KMS-11 (cell line): ENCODE measurements at regions not wholly inside any gene's neighbourhood (a gene's known extent, or its start where the extent isn't known, plus 50 kb on each side); places are given as distances from the start of the nearest gene placed in this dataset.

Experiments
- H2AFZ ChIP-seq: fragments of 200-600 bp; sonication (generic); 2 replicates; pipeline ENCODE4 v1.6.1; 2016; ENCODE audit warnings: antibody characterized with exemption, mixed run types, low read depth
- H3K27ac ChIP-seq: fragments of 200-600 bp; sonication (generic); 2 replicates; pipeline ENCODE4 v1.6.1; 2016; ENCODE audit warnings: mild to moderate bottlenecking, mixed run types
- H3K27me3 ChIP-seq: fragments of 200-600 bp; sonication (generic); 2 replicates; pipeline ENCODE4 v1.6.1; 2017; ENCODE audit warnings: mild to moderate bottlenecking, low read depth, mixed run types, moderate library complexity; ENCODE audit not compliant: insufficient read depth
- H3K36me3 ChIP-seq: fragments of 200-600 bp; sonication (generic); 2 replicates; pipeline ENCODE4 v1.6.1; 2017; ENCODE audit warnings: mild to moderate bottlenecking, mixed run types; ENCODE audit not compliant: insufficient read depth
- H3K4me1 ChIP-seq: fragments of 200-600 bp; sonication (generic); 2 replicates; pipeline ENCODE4 v1.6.1; 2016; ENCODE audit warnings: mild to moderate bottlenecking, low read depth, mixed run types; ENCODE audit not compliant: poor library complexity, severe bottlenecking
- H3K4me2 ChIP-seq: fragments of 200-600 bp; sonication (generic); 2 replicates; pipeline ENCODE4 v1.7.0; 2016; ENCODE audit warnings: mild to moderate bottlenecking, mixed run types
- H3K4me3 ChIP-seq: fragments of 200-600 bp; sonication (generic); IDR thresholded peaks from 2 replicates; pipeline ENCODE4 v1.6.1; 2017; ENCODE audit warnings: low read depth, low read length, mixed read lengths; ENCODE audit not compliant: insufficient read depth
- H3K79me2 ChIP-seq: fragments of 200-600 bp; sonication (generic); 2 replicates; pipeline ENCODE4 v1.6.1; 2016; ENCODE audit warnings: low read depth, mixed run types; ENCODE audit not compliant: insufficient read depth
- H3K9ac ChIP-seq: fragments of 200-600 bp; sonication (generic); 2 replicates; pipeline ENCODE4 v1.6.1; 2016; ENCODE audit warnings: mild to moderate bottlenecking, mixed run types
- H4K20me1 ChIP-seq: fragments of 200-600 bp; sonication (generic); 2 replicates; pipeline ENCODE4 v1.6.1; 2016; ENCODE audit warnings: mild to moderate bottlenecking, mixed run types; ENCODE audit not compliant: insufficient read depth
- TF ChIP-seq, protein P1 (sequence below): fragments of 200-600 bp; sonication (generic); conservative IDR thresholded peaks from 2 replicates; pipeline ENCODE4 v1.6.1; 2017; ENCODE audit warnings: low read depth, mild to moderate bottlenecking, antibody characterized with exemption, low read length, moderate library complexity, mixed read lengths

- H3K4me1 ChIP-seq = no peaks in the 10 kb centered on the region
- H3K36me3 ChIP-seq = no peaks in the 10 kb centered on the region
- H3K79me2 ChIP-seq = no peaks in the 10 kb centered on the region
- H3K4me2 ChIP-seq = no peak overlapping the region
- no peak overlapping the region for H2AFZ ChIP-seq
- no peaks in the 10 kb centered on the region for H4K20me1 ChIP-seq
- no peak overlapping the region for H3K27ac ChIP-seq
- TF ChIP-seq, protein P1, sequence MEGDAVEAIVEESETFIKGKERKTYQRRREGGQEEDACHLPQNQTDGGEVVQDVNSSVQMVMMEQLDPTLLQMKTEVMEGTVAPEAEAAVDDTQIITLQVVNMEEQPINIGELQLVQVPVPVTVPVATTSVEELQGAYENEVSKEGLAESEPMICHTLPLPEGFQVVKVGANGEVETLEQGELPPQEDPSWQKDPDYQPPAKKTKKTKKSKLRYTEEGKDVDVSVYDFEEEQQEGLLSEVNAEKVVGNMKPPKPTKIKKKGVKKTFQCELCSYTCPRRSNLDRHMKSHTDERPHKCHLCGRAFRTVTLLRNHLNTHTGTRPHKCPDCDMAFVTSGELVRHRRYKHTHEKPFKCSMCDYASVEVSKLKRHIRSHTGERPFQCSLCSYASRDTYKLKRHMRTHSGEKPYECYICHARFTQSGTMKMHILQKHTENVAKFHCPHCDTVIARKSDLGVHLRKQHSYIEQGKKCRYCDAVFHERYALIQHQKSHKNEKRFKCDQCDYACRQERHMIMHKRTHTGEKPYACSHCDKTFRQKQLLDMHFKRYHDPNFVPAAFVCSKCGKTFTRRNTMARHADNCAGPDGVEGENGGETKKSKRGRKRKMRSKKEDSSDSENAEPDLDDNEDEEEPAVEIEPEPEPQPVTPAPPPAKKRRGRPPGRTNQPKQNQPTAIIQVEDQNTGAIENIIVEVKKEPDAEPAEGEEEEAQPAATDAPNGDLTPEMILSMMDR = no peak
- H3K9ac ChIP-seq = no peak overlapping the region
- no peaks in the 10 kb centered on the region for H3K27me3 ChIP-seq
- H3K4me3 ChIP-seq = no peak overlapping the region
Observed at GRCh38 chr6:22875845-22876244, 306.5 kb downstream of the HDGFL1 start.

- H3K36me3 ChIP-seq = no peaks in the 10 kb centered on the region
- H3K4me1 ChIP-seq = no peaks in the 10 kb centered on the region
- no peak overlapping the region for H3K4me3 ChIP-seq
- no peak overlapping the region for H3K9ac ChIP-seq
- H3K27me3 ChIP-seq = no peaks in the 10 kb centered on the region
- no peaks in the 10 kb centered on the region for H3K79me2 ChIP-seq
- no peak overlapping the region for H3K4me2 ChIP-seq
- H3K27ac ChIP-seq = no peak overlapping the region
- H4K20me1 ChIP-seq = no peaks in the 10 kb centered on the region
- no peak overlapping the region for H2AFZ ChIP-seq
- TF ChIP-seq, protein P1 = no peak
Observed at GRCh38 chr6:22878324-22878701, 308.9 kb downstream of the HDGFL1 start.

- Histone ChIP-seq H3K4me2 (no peak overlapping the region), H3K4me3 (no peak overlapping the region), H3K79me2 (no peaks in the 10 kb centered on the region), H3K9ac (no peak overlapping the region), H3K36me3 (no peaks in the 10 kb centered on the region), H2AFZ (no peak overlapping the region), H3K27ac (no peak overlapping the region), H3K27me3 (no peaks in the 10 kb centered on the region), H4K20me1 (no peaks in the 10 kb centered on the region), H3K4me1 (no peaks in the 10 kb centered on the region)
- TF ChIP-seq, protein P1 = no peak
Observed at GRCh38 chr6:22878706-22879105, 309.3 kb downstream of the HDGFL1 start.

DNA sequence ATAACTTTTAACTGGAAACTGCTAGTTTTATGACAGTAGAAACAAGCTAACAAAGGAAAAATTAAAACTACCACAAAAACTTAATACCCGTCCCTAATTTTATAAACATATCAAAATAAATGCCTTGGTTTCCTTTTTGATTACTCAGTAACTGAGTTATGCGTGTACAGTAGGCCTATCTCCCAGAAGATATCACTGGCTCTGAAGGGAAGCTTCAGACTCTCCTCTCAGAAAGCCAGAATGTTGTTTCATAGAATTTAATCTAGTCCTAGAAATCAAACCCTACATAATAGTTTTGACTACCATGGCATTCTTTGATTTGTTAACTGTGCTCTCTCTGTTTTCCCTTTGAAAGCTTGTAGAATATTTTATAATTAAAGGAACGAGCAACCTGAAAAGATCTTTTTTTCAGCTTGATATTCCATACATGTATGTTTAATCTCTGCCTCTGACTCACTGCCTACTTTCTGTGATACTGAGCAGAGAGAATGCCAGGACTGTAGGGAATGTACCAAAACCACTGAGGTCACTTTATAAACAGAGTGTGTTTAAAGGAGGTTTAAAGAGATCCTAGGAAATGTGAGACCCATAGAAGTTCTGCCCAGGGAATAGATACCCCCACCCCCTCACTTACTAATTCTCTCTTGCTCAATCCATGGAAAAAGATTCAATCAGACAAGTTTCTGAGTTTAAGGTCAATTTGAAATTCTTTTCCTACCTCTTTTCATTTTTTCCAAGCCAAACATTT is 311.5 kb downstream of the HDGFL1 start:
- Histone ChIP-seq H3K79me2 (no peaks in the 10 kb centered on the region), H3K27ac (no peak overlapping the region), H3K4me1 (no peaks in the 10 kb centered on the region), H3K4me2 (no peak overlapping the region), H3K9ac (no peak overlapping the region), H3K36me3 (no peaks in the 10 kb centered on the region), H4K20me1 (no peaks in the 10 kb centered on the region), H2AFZ (no peak overlapping the region), H3K4me3 (no peak overlapping the region), H3K27me3 (no peaks in the 10 kb centered on the region)
- TF ChIP-seq, protein P1 = no peak
